Inflammatory macrophage treated with lipopolysaccharide for 4 hours (primary cell): ENCODE measurements at regions not wholly inside any gene's neighbourhood (a gene's known extent, or its start where the extent isn't known, plus 50 kb on each side); places are given as distances from the start of the nearest gene placed in this dataset.
A peak's percentile ranks its signal among the peaks of the same experiment; 100 is the strongest.
"Not testable (repeated sequence)": the region's sequence is repeated elsewhere in the genome, so short reads cannot be mapped to it uniquely, and the experiment has no call there.

Experiments used
- DNase-seq: peaks from one replicate; pipeline ENCODE4 v3.0.0-alpha.2; 2020

- DNase-seq = no peak
Observed at GRCh38 chr3:22615790-22616189, 587.3 kb upstream of the UBE2E2 start.

GRCh38 chr3:22617372-22617771 is 585.8 kb upstream of the UBE2E2 start:
- DNase-seq = no peak

GRCh38 chr3:22620498-22620897 is 582.6 kb upstream of the UBE2E2 start:
- no peak for DNase-seq

GRCh38 chr3:22621205-22621809 is 581.8 kb upstream of the UBE2E2 start:
- DNase-seq = no peak

- DNase-seq = no peak
Observed at GRCh38 chr3:22627993-22628499, 575.1 kb upstream of the UBE2E2 start.

GRCh38 chr3:22632536-22632935 is 570.6 kb upstream of the UBE2E2 start:
- DNase-seq = no peak

GRCh38 chr3:22634433-22634832 is 568.7 kb upstream of the UBE2E2 start:
- peak; percentile 44 for DNase-seq

GRCh38 chr3:22659651-22660475 is 543.3 kb upstream of the UBE2E2 start:
- DNase-seq = peak; percentile 8

- no peak for DNase-seq
Observed at GRCh38 chr3:22660606-22661005, 542.5 kb upstream of the UBE2E2 start.

- DNase-seq = no peak
Observed at GRCh38 chr3:22661121-22661700, 541.9 kb upstream of the UBE2E2 start.

GRCh38 chr3:22665528-22665927 is 537.6 kb upstream of the UBE2E2 start:
- DNase-seq = no peak

- no peak for DNase-seq
Observed at GRCh38 chr3:22666736-22667135, 536.4 kb upstream of the UBE2E2 start.

- no peak for DNase-seq
Observed at GRCh38 chr3:22671848-22672247, 531.3 kb upstream of the UBE2E2 start.

GRCh38 chr3:22684739-22685138 is 518.4 kb upstream of the UBE2E2 start:
- DNase-seq = no peak

GRCh38 chr3:22685597-22685996 is 517.5 kb upstream of the UBE2E2 start:
- DNase-seq = no peak

GRCh38 chr3:22691407-22691806 is 511.7 kb upstream of the UBE2E2 start:
- no peak for DNase-seq

GRCh38 chr3:22691856-22692628 is 511.1 kb upstream of the UBE2E2 start:
- no peak for DNase-seq

- DNase-seq = no peak
Observed at GRCh38 chr3:22700876-22701275, 502.3 kb upstream of the UBE2E2 start.

GRCh38 chr3:22704166-22704565 is 499.0 kb upstream of the UBE2E2 start:
- DNase-seq = peak; percentile 36

GRCh38 chr3:22704571-22705354 is 498.4 kb upstream of the UBE2E2 start:
- DNase-seq = no peak

GRCh38 chr3:22706922-22707321 is 496.2 kb upstream of the UBE2E2 start:
- DNase-seq = not testable (repeated sequence)

GRCh38 chr3:22713936-22714335 is 489.2 kb upstream of the UBE2E2 start:
- peak; percentile 95 for DNase-seq
